ENCODE measurements at regions not wholly inside any gene's neighbourhood (a gene's known extent, or its start where the extent isn't known, plus 50 kb on each side); places are given as distances from the start of the nearest gene placed in this dataset.
"Not testable (repeated sequence)": the region's sequence is repeated elsewhere in the genome, so short reads cannot be mapped to it uniquely, and the experiment has no call there.

DNA sequence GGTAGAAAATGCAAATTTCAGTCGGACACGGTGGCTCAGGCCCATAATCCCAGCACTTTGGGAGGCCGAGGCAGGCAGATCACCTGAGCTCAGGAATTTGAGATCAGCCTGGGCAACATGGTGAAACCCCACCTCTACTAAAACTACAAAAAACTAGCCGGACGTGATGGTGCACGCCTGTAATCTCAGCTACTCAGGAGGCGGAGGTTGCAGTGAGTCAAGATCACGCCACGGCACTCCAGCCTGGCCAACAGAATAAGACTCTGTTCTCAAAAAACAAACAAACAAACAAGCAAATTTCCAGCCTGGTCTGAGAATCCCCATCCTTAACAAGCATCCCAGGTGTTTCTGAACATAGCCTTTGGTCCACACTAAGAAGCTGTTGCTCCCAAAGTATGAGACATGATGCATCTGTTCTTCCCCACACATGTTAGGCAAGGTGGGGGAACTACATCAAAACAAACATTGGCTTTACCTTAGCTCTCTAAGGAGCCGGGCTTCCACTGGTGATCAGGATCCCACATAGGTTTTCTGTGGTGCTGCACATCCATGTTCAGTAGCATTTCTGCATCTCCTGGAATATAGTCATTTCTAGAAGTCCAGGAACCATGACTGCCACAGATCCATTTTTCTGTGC, 92.5 kb upstream of the DMRT1 start:
- no peak for DNase-seq

DNA sequence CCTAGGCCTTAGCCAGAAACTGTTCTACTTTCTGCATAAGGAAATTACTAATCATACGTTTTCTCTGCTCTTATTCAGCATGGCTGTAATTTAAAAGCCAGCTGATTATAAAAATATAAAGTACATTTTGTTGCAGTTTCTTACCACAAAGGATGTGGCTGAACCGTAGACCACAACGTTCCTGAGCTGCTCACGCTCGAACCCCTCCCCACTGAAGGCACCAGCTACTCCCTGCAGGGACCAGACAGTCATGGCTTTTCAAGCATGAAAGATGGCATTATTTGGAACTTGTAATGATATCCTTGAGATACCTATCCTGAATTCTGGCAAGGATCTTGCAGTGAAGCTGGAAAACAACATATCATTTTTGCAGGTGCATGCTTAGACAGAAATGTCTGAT, 91.8 kb upstream of the DMRT1 start:
- no peak for DNase-seq

DNA sequence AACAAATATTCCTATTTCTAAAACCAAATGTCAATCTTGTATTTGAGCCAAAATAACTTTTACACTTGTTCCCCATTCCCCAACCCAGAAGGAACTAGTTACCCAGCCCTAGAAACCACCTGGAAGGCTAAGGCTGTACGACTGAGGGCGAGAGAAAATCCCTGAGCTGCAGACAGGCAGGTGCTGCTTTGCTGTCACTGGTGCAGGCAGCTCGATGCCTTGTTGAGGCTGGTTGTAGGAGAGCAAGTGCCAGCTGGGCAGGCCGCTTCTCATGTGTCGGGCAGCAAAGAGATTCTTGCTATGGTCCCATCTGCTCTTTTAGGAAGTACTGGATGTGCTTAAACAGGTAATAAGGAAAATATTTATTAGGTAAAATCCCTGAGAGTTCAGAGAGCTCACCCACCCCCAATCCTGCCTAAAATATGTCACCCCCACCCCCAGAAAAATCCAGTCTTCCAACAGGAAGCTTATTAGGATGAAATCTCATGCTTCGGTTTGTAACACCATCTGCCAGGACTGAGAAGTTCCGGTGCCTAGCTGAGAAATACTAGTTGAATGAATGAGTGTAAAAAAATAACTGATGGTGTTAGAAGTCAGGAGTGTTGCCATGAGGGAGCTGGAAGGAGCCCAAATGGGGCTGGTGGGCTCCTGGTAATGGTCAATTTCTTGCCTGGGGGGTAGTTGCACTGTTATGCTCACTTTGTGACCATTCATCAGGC, 91.1 kb upstream of the DMRT1 start:
- DNase-seq: no peak

DNA sequence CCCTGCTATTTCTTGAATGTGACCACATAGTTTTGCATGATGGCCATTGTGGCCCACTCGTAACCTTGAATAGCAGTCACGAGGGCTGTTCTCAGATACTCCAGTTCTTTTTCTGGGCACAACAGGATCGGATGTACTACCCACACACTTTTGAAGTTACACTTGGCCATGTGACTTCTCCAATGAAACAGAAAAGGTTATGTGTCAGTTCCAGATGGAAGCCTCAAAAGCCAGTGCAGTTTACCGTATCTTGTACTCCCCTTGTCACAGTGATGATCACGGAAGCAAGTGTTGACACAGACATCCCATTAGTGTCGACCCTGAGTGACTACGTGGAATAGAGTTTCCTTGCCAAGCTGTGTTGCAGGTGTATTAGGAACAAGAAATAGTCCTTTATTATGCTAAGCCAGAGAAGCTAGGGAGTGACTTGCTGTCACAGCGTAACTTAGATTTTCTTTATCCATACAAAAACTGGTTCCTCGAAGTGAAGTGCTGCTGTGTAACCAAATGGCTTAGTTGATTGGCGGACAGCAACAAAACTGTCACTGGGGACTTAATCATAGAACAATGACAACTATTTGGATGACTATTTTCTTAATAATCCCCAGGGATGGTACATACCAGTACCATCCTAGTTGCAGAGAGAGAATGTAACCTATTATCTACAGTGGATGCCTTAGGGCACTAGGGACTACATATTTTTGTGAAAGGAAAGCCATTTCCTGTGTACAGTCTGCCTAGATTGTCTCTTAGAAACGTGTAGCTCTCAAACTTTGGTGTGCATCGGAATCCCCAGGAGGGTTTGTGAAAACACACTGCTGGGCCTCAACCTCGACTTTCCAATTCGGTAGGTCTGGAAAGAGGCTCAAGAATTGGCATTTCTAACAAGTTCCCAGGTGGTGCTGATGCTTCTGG, 90.1 kb upstream of the DMRT1 start:
- no peak for DNase-seq

DNA sequence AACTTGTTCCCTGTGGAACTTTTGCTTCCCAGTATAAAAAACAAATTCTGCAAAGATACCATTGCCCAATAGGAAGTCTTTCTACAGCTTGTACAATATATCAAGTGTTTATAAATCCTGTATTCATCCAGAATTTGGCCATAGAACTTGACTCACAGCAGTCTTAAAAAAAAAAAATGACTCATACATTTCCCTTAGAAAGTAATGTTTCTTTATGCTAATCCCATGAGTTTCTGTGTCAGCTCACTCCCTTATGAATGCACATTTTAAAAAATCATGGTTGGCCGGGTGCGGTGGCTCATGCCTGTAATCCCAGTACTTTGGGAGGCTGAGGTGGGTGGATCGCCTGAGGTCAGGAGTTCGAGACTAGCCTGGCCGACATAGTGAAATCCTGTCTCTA, 89.3 kb upstream of the DMRT1 start:
- DNase-seq: no peak

DNA sequence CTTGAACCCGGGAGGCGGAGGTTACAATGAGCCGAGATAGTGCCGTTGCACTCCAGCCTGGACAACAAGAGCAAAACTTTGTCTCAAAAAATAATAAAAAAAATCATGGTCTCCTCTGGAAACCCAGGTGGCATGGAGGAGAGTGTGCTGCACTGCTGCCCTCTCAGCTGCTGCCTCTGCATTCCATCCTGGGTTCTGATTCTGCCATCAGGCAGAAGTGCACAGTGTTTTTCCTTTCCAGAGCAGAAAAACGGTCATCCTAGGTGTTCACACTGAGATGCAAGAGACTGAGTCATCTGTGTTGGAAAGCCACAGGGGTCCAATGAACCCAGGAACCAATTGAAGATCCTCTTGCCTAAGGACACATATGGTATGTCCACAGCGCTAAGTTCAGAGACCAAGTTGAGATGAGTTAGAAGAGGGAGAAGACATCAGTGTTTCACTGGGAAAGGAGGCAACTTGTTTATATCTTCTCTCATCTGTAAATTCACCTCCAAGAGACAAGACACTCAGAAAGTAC, 88.8 kb upstream of the DMRT1 start:
- DNase-seq: no peak

DNA sequence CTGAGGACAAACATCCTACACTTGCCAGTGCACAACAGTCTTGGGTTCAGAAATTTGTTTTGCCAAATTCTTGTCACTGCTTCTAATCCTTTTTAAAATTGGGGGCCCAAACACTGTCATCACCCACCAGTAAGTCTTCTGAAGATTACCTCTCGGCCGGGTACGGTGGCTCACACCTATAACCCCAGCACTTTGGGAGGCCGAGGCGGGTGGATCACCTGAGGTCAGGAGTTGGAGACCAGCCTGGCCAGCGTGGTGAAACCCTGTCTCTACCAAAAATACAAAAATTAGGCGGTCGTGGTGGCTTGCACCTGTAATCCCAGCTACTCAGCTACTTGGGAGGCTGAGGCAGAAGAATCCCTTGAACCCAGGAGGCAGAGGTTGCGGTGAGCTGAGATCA, 87.8 kb upstream of the DMRT1 start:
- not testable (repeated sequence) for DNase-seq

DNA sequence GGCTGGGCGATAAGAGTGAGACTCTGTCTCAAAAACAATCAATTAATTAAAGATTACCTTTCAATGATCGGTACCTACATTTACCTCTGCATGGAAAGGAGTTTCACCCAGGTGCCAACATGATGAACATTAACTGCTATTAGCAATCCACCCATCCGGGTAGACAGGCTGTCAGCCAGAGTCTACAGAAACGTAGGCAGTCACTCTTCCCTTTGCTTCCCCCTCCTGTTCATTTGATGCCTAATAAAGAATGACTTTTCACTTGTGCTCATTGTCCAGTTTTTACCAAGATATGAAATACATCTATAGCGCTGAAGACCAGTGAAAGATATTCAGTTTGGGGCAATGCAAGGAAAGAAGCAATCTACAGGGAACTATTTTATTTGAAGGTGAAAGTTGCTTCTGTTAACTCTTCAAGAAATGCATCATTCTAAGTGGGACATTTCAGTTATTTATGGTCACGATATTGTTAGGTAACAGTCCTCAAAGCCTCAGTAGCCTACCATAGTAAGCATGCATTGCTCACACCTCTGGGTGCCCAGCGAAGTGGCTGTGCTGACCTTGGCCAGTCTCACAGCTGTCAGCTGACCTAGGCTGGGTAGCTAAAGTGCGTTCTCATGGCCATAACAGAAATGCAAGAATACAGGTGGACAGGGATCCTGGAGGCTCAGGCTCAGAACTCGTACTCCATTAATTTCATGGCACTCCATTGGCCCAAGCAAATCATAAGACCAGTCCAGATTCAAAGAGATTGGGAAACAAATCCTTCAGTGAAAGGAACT, 87.2 kb upstream of the DMRT1 start:
- no peak for DNase-seq

DNA sequence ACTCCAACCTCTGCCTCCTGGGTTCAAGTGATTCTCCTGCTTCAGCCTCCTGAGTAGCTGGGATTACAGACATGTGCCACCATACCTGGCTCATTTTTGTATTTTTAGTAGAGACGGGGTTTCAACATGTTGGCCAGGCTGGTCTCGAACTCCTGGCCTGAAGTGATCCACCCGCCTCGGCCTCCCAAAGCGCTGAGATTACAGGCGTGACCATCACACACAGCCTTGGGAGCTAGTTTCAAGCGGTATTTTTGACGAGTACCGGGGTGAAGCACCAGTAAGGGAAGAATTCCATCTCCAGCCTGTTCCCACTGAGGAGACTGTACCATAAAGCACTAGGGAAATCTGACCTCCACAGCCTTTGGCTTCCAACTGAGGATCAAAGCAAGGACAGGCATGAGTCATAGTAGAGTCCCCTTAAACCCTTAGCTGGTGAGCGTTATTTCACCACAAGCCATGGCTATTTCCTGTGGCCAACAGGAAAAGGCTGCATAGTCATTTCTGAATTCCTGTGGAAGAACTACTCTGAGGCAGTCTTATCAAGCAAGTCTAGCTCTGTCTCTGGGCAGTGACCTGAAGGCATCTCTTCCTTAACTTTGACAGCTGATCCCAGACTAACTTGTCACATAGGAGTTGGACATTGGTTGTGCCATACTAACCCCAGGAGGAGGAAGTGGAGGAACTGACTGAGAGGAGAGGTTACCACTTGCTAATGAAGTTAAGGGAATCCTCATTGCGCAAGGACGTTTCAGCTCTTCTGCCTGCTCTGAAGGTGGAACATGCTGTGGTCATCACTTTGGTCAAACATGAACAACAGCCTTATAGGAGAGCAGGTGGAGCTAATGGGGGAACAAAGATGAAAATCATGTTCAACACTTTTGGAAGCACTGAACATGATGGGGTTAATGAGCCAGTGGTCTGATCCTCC, 85.8 kb upstream of the DMRT1 start:
- DNase-seq: no peak

DNA sequence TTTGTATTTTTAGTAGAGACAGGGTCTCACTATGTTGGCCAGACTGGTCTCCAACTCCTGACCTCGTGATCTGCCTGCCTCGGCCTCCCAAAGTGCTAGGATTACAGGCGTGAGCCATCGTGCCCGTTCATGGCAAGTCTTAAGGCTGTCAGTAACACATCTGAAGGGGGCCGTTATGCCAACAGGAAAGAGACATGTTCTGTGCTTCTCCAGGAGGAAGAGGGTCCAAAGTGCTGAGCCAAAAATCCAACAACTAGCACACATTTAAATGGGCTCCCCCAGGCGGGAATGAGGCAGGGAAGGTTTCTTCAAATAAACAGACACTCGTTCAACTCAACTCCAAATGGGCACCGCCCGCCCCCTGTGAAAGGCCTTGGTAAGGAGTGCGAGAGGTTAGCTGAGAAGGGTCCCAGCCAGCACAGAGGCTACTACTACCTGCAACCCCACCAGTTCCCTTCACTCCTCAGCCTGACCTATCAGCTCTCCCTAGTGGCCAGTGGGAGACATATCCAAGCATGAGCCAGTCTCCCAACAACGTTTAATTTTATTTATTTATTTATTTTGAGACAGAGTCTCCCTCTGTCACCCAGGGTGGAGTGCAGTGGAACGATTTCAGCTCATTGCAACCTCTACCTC, 84.1 kb upstream of the DMRT1 start:
- no peak for DNase-seq

DNA sequence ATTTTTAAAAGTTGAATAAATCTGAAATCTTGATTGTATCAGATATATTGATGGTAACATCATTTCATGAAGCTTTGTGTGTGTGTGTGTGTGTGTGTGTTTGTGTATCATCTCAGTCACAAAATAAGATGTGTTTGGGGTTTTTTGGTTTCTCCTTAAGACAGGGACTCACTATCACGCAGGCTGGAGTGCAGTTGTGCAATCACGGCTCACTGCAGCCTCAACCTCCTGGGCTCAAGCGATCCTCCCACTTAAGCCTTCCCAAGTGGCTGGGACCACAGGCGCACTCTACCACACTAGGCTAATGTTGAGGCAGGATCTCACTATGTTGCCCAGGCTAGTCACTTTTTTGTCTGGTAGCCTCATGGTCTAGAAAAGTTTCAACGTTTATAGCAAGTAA, 83.4 kb upstream of the DMRT1 start:
- DNase-seq: no peak

DNA sequence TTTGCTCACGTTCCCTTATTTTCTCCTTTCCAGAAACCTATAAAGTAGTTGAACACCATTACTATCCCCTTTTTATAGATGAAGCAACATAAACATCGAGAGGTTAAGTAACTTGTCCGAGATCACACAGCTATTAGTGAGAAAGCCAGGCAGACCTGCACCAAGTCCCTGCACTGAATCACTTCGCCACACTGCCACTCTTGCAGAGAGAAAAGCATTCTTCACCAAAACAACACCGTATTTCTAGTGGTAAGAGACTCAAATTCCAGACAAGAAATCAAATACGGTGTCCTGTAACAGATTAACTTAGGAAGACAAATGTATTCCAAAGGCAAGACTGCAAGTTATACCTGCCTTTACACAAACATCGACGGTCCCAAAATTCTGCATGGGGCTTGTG, 82.0 kb upstream of the DMRT1 start:
- DNase-seq: no peak

DNA sequence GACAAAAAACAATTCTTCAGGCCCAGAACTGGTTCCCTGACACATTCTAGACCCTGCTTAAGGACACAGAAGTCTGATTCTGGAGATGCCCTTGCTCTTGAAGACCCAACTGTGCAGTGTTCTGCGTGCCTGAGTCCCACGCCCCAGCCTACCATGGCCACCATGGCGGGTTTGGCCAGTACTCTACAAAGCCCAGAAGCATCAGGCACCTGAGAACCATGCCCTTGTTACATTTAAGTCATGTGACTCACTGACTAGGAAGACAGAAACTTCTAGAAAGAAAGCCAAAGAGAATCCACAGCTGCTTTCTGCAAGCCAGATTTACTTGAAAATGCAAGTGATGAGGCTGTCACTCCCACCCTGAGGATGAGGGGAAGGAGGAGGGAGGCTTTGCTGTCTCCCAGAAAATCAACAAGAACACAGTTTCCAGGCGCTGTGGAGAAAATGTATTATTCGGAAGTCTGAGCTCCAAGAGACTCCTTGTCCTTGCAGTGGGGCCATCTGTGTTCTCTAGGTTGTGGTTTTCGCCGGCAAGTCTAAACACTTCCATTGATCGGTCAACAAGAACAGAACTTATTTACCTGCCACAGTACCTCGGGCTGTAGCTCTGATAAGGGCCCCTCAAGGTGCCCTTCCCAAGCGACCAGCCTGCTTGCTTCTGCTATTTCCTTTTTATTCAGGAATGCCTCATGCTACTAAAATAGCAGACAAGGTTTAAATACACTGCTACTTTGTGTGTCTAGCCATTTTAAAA, 81.3 kb upstream of the DMRT1 start:
- DNase-seq: no peak

DNA sequence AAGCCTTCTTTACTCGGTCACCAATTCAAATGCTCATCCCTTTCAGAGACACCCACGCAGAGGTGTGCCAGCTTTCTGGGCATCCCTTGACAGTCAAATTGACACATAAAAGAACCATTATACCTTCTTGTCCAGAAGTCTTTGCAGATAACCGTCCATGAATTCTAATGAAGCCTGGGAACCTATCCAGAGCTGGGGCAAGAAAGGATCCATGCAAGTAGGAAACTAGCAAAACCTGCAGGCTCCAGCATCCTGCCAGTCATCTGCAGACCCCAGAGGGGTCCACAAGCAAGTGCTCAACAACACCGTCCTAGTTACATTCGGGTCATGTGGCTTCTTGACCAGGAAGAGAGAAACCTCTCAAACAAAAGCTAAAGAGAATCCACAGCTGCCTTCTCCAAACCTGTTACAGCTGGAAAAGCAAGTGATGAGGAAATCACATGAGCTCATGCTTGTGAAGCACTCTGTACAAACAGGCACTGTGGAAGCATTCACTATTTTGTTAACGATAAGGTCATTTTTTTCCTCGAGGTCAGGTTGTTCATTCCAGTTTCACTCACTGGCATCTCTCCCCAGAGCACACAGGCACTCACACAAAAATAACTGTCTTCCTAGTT, 80.2 kb upstream of the DMRT1 start:
- DNase-seq: no peak

DNA sequence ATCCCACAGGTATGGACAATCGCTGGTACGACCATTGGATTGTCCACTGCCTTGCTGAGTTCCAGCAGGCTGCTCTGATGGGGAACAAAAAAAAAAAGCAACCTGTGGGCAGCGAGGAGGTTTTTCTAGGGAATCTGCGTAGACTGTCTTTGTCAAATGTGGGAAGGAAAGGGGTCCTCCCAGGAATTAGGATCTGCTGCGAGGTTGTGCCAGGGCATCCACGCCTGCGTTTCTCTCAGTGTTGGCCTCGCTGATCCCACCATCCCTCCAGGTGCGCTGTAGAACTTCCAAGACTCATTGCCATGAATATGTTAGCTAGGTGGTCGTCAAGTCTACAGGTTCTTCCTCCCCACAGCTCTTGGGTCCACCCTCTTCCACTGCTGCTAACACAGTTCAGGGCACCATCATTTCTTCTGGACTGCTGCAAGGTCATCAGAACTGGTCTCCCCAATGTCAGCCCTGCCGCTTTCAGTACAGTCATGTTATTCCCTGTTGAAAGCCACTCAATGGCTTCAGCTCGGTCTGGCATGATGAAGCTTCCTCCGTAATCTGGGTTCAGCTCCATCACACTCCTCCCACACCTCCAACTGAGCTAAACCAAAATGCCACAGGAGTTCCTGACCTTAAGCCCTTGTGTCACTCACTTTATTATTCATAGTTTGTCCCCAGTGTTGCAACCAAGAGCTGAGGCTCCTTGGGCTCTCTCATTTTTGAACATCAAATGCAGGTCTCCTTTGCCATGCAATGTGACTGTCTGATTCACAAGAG, 79.5 kb upstream of the DMRT1 start:
- DNase-seq: no peak

DNA sequence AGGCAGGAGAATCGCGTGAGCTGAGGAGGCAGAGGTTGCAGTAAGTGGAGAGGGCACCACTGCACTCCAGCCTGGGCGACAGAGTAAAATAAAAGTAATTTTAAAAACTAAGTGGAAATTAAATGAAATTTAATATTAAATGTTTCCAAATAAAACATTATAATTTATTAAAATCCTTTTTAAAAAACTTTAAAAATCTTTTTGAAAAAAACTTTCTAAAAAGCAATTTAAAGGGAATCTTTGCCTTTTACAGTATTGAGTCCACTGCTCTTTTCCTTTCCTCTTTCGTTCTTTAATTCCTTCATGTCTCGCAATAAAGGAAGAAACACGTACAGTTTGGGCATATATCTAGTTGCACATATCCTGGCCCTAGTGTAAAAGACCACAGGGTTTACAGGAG, 77.8 kb upstream of the DMRT1 start:
- no peak for DNase-seq

DNA sequence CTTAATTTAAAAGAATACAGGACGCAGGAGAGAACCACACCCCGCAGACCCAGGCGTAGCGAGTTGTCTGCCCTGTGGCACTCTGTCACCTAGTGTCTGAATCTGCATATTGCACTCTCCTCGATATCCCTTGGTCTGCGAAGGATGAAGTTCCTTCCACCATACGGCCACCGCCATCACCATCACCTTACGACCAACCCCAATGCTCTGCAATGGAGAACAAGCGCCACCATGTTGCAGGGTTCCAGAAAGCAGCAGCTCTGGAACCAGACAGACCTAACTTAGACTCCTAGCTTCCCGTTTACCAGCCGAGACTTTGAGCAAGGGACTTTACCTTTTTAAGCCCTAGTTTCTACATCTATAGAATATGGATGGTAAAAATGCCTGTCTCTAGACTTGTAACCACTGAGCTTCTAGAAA, 77.4 kb upstream of the DMRT1 start:
- DNase-seq: no peak

DNA sequence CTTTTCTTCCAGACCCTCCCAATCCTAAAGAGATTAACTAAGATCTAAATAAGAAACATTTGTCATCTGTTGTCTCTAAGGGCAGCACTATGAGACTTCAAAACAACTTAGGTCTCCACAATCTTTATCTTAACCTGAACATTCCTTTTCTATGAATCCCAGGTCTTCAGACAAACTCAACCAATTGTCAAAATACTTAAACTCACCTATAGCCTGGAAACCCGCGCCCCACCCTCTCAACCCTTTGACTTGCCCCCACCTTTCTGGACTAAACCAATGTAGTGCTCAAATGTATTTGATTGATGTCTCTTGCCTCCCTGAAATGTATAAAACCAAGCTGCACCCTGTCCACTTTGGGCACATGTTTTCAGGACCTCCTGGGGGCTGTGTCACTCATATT, 76.5 kb upstream of the DMRT1 start:
- DNase-seq: no peak

DNA sequence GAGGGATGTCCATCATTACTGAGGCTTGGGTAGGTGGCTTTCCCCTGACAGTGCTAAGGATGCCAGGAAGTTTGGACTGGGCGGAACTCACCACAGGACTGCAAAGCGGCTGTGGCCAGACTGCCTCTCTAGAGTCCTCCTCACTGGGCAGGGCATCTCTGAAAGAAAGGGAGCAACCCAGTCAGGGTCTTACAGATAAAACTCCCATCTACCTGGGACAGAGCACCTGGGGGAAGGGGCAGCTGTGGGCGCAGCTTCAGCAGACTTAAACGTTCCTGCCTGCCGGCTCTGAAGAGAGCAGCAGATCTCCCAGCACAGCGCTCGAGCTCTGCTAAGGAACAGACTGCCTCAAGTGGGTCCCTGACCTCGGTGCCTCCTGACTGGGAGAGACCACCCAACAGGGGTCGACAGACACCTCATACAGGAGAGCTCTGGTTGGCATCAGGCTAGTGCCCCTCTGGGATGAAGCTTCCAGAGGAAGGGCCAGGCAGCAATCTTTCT, 74.4 kb upstream of the DMRT1 start:
- DNase-seq: not testable (repeated sequence)
